ENCODE measurements at regions not wholly inside any gene's neighbourhood (a gene's known extent, or its start where the extent isn't known, plus 50 kb on each side); places are given as distances from the start of the nearest gene placed in this dataset.

DNA sequence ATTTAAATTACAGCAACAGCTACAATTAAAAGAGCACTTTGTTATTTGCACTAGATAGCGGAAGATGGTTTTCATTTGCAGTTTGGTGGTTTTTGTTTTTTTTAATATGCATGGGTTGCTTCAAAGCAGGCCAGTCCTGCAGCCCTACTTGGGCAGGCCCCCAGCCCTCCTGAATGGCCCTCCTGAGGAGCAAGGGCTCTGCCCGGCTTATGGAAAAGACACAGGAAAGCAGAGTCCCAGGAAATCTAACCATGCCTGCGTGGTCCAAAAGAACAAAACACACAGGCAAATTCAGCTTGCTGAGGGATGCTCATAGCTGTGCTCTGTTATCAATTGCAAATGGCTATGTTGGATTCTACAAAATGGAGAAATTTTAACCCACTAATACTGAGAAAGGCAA, 371.1 kb upstream of the ARID1B start:
- TF ChIP-seq, protein P1, sequence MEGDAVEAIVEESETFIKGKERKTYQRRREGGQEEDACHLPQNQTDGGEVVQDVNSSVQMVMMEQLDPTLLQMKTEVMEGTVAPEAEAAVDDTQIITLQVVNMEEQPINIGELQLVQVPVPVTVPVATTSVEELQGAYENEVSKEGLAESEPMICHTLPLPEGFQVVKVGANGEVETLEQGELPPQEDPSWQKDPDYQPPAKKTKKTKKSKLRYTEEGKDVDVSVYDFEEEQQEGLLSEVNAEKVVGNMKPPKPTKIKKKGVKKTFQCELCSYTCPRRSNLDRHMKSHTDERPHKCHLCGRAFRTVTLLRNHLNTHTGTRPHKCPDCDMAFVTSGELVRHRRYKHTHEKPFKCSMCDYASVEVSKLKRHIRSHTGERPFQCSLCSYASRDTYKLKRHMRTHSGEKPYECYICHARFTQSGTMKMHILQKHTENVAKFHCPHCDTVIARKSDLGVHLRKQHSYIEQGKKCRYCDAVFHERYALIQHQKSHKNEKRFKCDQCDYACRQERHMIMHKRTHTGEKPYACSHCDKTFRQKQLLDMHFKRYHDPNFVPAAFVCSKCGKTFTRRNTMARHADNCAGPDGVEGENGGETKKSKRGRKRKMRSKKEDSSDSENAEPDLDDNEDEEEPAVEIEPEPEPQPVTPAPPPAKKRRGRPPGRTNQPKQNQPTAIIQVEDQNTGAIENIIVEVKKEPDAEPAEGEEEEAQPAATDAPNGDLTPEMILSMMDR (IDR thresholded peaks at IDR 0.05; ENCODE audit: low read depth, low read length) = no peak
- no peak for TF ChIP-seq EZH2phosphoT487 (IDR thresholded peaks at IDR 0.05; ENCODE audit: low read depth)
